HFFc6 (cell line): ENCODE measurements at regions not wholly inside any gene's neighbourhood (a gene's known extent, or its start where the extent isn't known, plus 50 kb on each side); places are given as distances from the start of the nearest gene placed in this dataset.

Experiments used
- DNase-seq: peaks from one replicate; pipeline ENCODE4 v3.0.0-alpha.2; 2018
- H3K27ac Mint-ChIP-seq: 2 replicates; pipeline ENCODE4 v1.8.0; 2020; ENCODE audit warnings: mild to moderate bottlenecking, mixed read lengths
- H3K27me3 Mint-ChIP-seq: 2 replicates; pipeline ENCODE4 v1.8.0; 2021; ENCODE audit warnings: mild to moderate bottlenecking, moderate library complexity, mixed read lengths; ENCODE audit not compliant: insufficient read depth
- H3K36me3 Mint-ChIP-seq: 2 replicates; pipeline ENCODE4 v1.8.0; 2021; ENCODE audit warnings: low read depth, mixed read lengths
- H3K4me1 Mint-ChIP-seq: 2 replicates; pipeline ENCODE4 v1.8.0; 2020; ENCODE audit warnings: low read depth, mixed read lengths
- H3K4me3 Mint-ChIP-seq: 2 replicates; pipeline ENCODE4 v1.8.0; 2020; ENCODE audit warnings: mild to moderate bottlenecking, moderate library complexity, mixed read lengths
- H3K9me3 Mint-ChIP-seq: 2 replicates; pipeline ENCODE4 v1.8.0; 2020; ENCODE audit warnings: mild to moderate bottlenecking, mixed read lengths
- TF ChIP-seq, protein P1 (sequence below): fragments of 200-600 bp; sonication (generic); IDR thresholded peaks from 2 replicates; pipeline ENCODE4 v1.5.0; 2021; ENCODE audit warnings: antibody characterized with exemption, mild to moderate bottlenecking

DNA sequence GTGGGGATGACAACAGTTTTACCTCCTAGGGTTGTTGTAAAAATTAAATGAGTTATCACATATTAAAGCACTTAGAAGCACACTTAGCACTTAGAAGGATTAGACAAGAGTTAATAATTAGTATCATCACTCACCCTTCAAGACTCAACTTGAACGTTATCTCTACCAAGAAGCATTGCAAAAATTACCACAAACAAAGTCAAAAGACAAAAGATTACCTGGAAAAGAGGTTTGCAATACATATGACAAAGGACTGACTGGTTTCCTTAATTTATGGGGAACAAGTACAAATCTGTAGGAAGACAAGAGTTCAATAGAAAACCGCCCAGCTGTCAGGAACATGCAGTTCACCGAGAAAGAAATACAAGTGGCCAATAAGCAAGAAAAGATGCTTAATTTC, 93.3 kb upstream of the ATP1A1 start:
- Mint-ChIP-seq H3K27ac (no peak overlapping the region), H3K4me3 (no peak overlapping the region), H3K9me3 (no peaks in the 10 kb centered on the region), H3K27me3 (peaks cover 24% of the 10 kb centered on the region), H3K36me3 (no peaks in the 10 kb centered on the region), H3K4me1 (no peaks in the 10 kb centered on the region)
- TF ChIP-seq, protein P1, sequence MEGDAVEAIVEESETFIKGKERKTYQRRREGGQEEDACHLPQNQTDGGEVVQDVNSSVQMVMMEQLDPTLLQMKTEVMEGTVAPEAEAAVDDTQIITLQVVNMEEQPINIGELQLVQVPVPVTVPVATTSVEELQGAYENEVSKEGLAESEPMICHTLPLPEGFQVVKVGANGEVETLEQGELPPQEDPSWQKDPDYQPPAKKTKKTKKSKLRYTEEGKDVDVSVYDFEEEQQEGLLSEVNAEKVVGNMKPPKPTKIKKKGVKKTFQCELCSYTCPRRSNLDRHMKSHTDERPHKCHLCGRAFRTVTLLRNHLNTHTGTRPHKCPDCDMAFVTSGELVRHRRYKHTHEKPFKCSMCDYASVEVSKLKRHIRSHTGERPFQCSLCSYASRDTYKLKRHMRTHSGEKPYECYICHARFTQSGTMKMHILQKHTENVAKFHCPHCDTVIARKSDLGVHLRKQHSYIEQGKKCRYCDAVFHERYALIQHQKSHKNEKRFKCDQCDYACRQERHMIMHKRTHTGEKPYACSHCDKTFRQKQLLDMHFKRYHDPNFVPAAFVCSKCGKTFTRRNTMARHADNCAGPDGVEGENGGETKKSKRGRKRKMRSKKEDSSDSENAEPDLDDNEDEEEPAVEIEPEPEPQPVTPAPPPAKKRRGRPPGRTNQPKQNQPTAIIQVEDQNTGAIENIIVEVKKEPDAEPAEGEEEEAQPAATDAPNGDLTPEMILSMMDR: no peak
- DNase-seq: no peak

DNA sequence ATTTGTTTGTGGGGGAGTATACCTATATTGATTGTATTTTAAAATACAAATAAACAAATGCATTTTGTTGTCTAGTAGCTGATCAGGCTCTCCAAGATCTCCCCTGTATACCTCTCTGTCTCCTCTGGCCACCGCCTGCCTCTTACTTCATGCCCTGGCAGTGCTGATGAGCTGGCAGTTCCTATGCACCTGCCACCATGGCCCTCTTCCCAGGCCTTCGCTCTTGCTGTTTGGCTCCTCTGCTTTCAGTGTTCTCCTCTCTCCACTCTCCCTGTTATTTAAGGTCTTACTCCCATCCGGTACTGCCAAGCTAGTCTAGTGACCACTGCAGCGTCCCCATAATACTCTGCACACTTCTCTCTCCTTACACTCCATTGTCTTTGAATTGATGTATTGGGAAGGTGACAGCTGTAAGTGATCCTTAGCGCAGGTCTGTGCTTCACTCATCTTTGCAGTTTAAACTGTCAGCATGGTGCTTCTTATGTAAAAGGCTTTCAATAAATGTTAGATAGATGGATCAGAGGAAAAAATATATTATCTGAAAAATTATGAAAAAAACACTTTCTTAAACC, 88.1 kb upstream of the ATP1A1 start:
- Mint-ChIP-seq H3K27me3 (peaks cover 4% of the 10 kb centered on the region), H3K4me1 (peaks cover 13% of the 10 kb centered on the region; the same call in 1 of the 2 replicates), H3K36me3 (no peaks in the 10 kb centered on the region), H3K27ac (no peak overlapping the region), H3K9me3 (no peaks in the 10 kb centered on the region), H3K4me3 (no peak overlapping the region)
- TF ChIP-seq, protein P1: no peak
- DNase-seq: no peak

DNA sequence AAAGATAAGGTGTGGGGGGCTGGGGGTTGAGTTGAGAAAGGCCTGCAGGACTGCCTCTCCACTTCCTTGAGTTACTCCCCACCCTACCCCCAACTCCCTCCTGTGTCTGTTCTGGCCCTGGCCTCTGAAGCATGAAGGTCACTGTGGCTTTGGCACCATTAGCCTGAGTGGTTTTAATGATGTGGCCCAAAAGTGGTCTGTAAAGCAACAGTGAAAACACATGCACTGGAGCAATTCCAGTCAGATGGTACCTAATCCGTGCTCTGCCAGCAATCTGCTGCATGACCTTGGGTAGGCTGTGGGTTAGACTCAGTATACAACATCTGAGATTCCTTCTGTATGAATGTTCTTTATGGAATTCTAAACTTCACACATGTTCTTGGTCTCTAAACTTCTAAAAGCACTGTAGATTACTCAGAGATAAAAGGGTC, 86.5 kb upstream of the ATP1A1 start:
- H3K9me3 Mint-ChIP-seq: no peaks in the 10 kb centered on the region
- peaks cover 2% of the 10 kb centered on the region for H3K27me3 Mint-ChIP-seq
- no peak overlapping the region for H3K27ac Mint-ChIP-seq
- TF ChIP-seq, protein P1: no peak
- peaks cover 13% of the 10 kb centered on the region; the same call in 1 of the 2 replicates for H3K4me1 Mint-ChIP-seq
- H3K4me3 Mint-ChIP-seq: no peak overlapping the region
- peak; percentile 10 for DNase-seq
- no peaks in the 10 kb centered on the region for H3K36me3 Mint-ChIP-seq

DNA sequence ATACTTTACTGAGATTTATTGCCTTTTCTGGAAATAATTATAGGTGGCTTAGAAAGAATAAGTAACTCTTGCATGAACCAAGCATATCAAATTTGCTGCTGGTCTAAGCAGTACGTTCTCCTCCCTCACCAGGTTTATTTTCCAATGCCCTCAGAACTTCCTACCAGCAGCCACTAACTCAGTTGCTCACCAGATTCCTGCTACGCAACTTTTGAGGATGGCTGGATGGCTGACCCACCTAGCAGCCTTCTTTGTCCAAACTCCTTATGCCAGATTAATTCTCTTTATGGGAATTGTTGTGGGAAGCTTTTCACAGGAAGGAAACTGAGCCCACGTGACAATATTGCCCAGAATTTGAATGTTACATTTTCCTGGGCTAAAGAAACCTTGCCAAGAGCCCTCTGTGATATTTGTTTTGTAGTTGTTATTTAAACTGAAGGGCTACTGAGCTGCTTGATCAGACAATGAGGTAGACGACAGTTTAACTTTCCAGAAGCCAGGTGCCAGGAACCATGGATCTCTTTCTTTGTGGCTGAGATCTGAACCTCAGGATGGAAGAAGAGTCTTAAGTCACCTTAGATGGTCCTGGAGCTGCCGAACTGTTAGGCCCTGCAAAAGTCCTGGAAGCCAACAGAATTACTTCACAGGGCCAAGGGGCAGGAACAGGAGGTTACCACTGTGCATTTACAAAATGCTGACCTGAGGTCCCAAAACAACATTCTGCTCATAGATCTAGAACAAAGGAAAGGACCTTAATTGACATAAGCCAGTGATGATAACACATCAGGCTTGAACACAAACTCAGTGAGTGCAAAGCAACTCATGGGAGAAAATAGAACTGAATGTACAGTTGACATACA, 85.5 kb upstream of the ATP1A1 start:
- TF ChIP-seq, protein P1: no peak
- Mint-ChIP-seq H3K27me3 (peaks cover 9% of the 10 kb centered on the region), H3K4me1 (peaks cover 13% of the 10 kb centered on the region; the same call in 1 of the 2 replicates), H3K36me3 (no peaks in the 10 kb centered on the region), H3K9me3 (no peaks in the 10 kb centered on the region), H3K27ac (no peak overlapping the region), H3K4me3 (no peak overlapping the region)
- DNase-seq: no peak

DNA sequence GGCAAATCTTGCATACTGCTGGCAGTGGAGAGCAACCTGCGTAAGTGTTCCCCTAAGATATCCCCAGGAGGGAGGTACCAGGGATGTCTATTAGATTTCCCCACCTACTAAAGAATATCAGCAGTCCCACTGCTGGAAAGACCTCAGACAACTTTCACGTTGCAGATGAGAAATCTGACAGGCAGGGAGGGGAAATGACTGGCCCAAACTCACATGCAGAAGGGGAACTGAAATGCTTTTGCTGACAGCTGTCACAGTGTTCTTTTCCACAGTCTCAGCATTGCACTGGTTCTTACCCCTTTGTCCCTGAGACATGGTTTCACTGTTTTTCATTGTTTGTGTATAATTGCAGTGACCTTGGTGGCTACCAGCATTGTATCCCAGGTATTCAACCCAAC, 84.8 kb upstream of the ATP1A1 start:
- Mint-ChIP-seq H3K27me3 (peaks cover 7% of the 10 kb centered on the region), H3K4me1 (peaks cover 13% of the 10 kb centered on the region; the same call in 1 of the 2 replicates), H3K27ac (no peak overlapping the region), H3K4me3 (no peak overlapping the region), H3K36me3 (no peaks in the 10 kb centered on the region), H3K9me3 (no peaks in the 10 kb centered on the region)
- DNase-seq: no peak
- TF ChIP-seq, protein P1: no peak
